Activated CD4-positive, alpha-beta T cell treated with anti-CD3 and anti-CD28 coated beads for 48 hours (primary cell): ENCODE measurements at regions not wholly inside any gene's neighbourhood (a gene's known extent, or its start where the extent isn't known, plus 50 kb on each side); places are given as distances from the start of the nearest gene placed in this dataset.
"Not testable (repeated sequence)": the region's sequence is repeated elsewhere in the genome, so short reads cannot be mapped to it uniquely, and the experiment has no call there.

Experiments used
- DNase-seq: peaks from one replicate; pipeline ENCODE4 v3.0.0-alpha.2; 2020

GRCh38 chr10:90197766-90198165 is 496.4 kb downstream of the KIF20B start:
- DNase-seq, result no peak

- DNase-seq, result no peak
These were observed 497.7 kb downstream of the KIF20B start for GRCh38 chr10:90199093-90199492.

- no peak for DNase-seq
These were observed 498.1 kb downstream of the KIF20B start for GRCh38 chr10:90199513-90199912.

GRCh38 chr10:90204131-90204955 is 503.0 kb downstream of the KIF20B start:
- DNase-seq, result no peak

- no peak for DNase-seq
These were observed 503.5 kb downstream of the KIF20B start for GRCh38 chr10:90204956-90205314.

GRCh38 chr10:90205340-90205739 is 503.9 kb downstream of the KIF20B start:
- no peak for DNase-seq

- no peak for DNase-seq
These were observed 512.0 kb downstream of the KIF20B start for GRCh38 chr10:90213346-90213745.

- no peak for DNase-seq
These were observed 517.5 kb downstream of the KIF20B start for GRCh38 chr10:90218846-90219245.

GRCh38 chr10:90222372-90222771 is 521.0 kb downstream of the KIF20B start:
- DNase-seq, result no peak

GRCh38 chr10:90222939-90223338 is 521.5 kb downstream of the KIF20B start:
- no peak for DNase-seq

- DNase-seq, result no peak
These were observed 523.6 kb downstream of the KIF20B start for GRCh38 chr10:90224791-90225566.

- DNase-seq, result no peak
These were observed 525.1 kb downstream of the KIF20B start for GRCh38 chr10:90226517-90226916.

- peak; percentile 63 for DNase-seq
These were observed 525.8 kb downstream of the KIF20B start for GRCh38 chr10:90227217-90227656.

- no peak for DNase-seq
These were observed 526.4 kb downstream of the KIF20B start for GRCh38 chr10:90227786-90228185.

GRCh38 chr10:90229486-90229885 is 528.1 kb downstream of the KIF20B start:
- no peak for DNase-seq

- not testable (repeated sequence) for DNase-seq
These were observed 532.4 kb downstream of the KIF20B start for GRCh38 chr10:90233805-90234204.

- no peak for DNase-seq
These were observed 544.2 kb downstream of the KIF20B start for GRCh38 chr10:90245623-90246022.

GRCh38 chr10:90250784-90251183 is 549.4 kb downstream of the KIF20B start:
- not testable (repeated sequence) for DNase-seq

GRCh38 chr10:90269699-90270098 is 568.3 kb downstream of the KIF20B start:
- no peak for DNase-seq

- no peak for DNase-seq
These were observed 573.5 kb downstream of the KIF20B start for GRCh38 chr10:90274721-90275468.

- no peak for DNase-seq
These were observed 575.6 kb downstream of the KIF20B start for GRCh38 chr10:90276894-90277475.

- DNase-seq, result no peak
These were observed 571.4 kb downstream of the HTR7 start for GRCh38 chr10:90286406-90286805.

GRCh38 chr10:90286941-90287340 is 570.9 kb downstream of the HTR7 start:
- no peak for DNase-seq
